K562 (cell line): ENCODE measurements at regions not wholly inside any gene's neighbourhood (a gene's known extent, or its start where the extent isn't known, plus 50 kb on each side); places are given as distances from the start of the nearest gene placed in this dataset.

Source experiments
- ATAC-seq: fragments of 200-7000 bp; cut with Tn5 transposase; 3 replicates; pipeline ENCODE4 v1.9.1; 2020; ENCODE audit warnings: moderate library complexity
- BruUV-seq: library from RNA; stranded (reverse); fragments of 400-500 nt; replicated peaks from 2 replicates; lab custom pipeline; 2021; lab: Mats Ljungman, UMichigan
- CTCF ChIA-PET: fragments of 300-600 bp; formaldehyde crosslinking; extraction: SDS; loops from one replicate; lab custom pipeline; 2021; ENCODE audit warnings: low intra/inter-chr PET ratio; lab: Yijun Ruan, JAX
- POLR2A ChIA-PET: fragments of 300-600, 350-650 bp; sonication (Branson Sonifier 250); formaldehyde crosslinking; extraction: SDS; loops from one replicate; lab custom pipeline; 2021; ENCODE audit warnings: antibody characterized with exemption, inconsistent platforms; lab: Yijun Ruan, JAX
- DNase-seq, 4 experiments: peaks; one replicate each; pipeline versions ENCODE4 v3.0.0 to v3.0.0-alpha.2; 2011 to 2018; ENCODE audit warnings: low spot score in 3 of 4, mixed read lengths in 3 of 4; ENCODE audit errors: extremely low read depth in 1 of 4
- FAIRE-seq: peaks from 2 replicates; lab custom pipeline; 2011; peaks lifted over from hg19 to GRCh38; lab: Jason Lieb, UNC
- H2AFZ ChIP-seq: 2 replicates; pipeline ENCODE4 v1.6.0; 2011; ENCODE audit warnings: low read depth, low read length, control low read depth, inconsistent platforms
- H3K27ac ChIP-seq: fragments of 200-600 bp; 3 replicates; pipeline ENCODE4 v1.8.0; 2011; ENCODE audit warnings: low read depth, mild to moderate bottlenecking, control low read depth, inconsistent platforms, low read length, moderate library complexity, mixed read lengths; ENCODE audit errors: extremely low read depth
- H3K27me3 ChIP-seq, 2 experiments: fragments of 300-600 bp in 1 of 2; 2 replicates in 1 of 2; 3 replicates in 1 of 2; pipeline versions ENCODE4 v1.6.0 to v1.8.0; 2011; ENCODE audit warnings: inconsistent platforms in 2 of 2, low read length in 2 of 2, mild to moderate bottlenecking in 1 of 2, mixed read lengths in 1 of 2, moderate library complexity in 1 of 2; ENCODE audit not compliant: control insufficient read depth in 2 of 2, insufficient read depth in 2 of 2
- H3K36me3 ChIP-seq: fragments of 300-600 bp; 3 replicates; pipeline ENCODE4 v1.8.0; 2011; ENCODE audit warnings: mild to moderate bottlenecking, low read length, inconsistent platforms; ENCODE audit not compliant: control insufficient read depth, insufficient read depth
- H3K4me1 ChIP-seq, 2 experiments: fragments of 200-600 bp in 1 of 2; replicated peaks in 1 of 2; 2 replicates in 1 of 2; 3 replicates in 1 of 2; pipeline versions ENCODE4 v1.5.1 to v1.8.0; 2011; ENCODE audit warnings: inconsistent platforms in 2 of 2, low read length in 2 of 2, mild to moderate bottlenecking in 1 of 2, mixed read lengths in 1 of 2, moderate library complexity in 1 of 2; ENCODE audit not compliant: control insufficient read depth in 2 of 2, insufficient read depth in 2 of 2
- H3K4me2 ChIP-seq: 2 replicates; pipeline ENCODE4 v1.6.1; 2011; ENCODE audit warnings: low read length, control low read depth, inconsistent platforms, mixed read lengths; ENCODE audit not compliant: insufficient read depth
- H3K4me3 ChIP-seq: fragments of 200-600 bp; sonication (generic), shearing (Covaris generic); 2 replicates; pipeline ENCODE4 v1.5.1; 2016; ENCODE audit warnings: control low read depth, inconsistent platforms
- H3K79me2 ChIP-seq: fragments of 200-600 bp; 3 replicates; pipeline ENCODE4 v1.8.0; 2011; ENCODE audit warnings: low read length, inconsistent platforms; ENCODE audit not compliant: control insufficient read depth, insufficient read depth
- H3K9ac ChIP-seq, 2 experiments: 2 replicates each; pipeline versions ENCODE4 v1.6.0 to v1.6.1; 2011; ENCODE audit warnings: low read depth in 2 of 2, low read length in 2 of 2, control low read depth in 1 of 2, inconsistent platforms in 1 of 2, mild to moderate bottlenecking in 1 of 2, mixed read lengths in 1 of 2; ENCODE audit not compliant: insufficient read depth in 1 of 2
- H3K9me1 ChIP-seq: one replicate; pipeline ENCODE4 v1.6.0; 2011; ENCODE audit warnings: inconsistent platforms, mild to moderate bottlenecking, low read length, moderate library complexity; ENCODE audit not compliant: control insufficient read depth, insufficient read depth
- H3K9me3 ChIP-seq: replicated peaks from 2 replicates; pipeline ENCODE4 v1.5.1; 2011; ENCODE audit warnings: low read depth, low read length, inconsistent platforms; ENCODE audit not compliant: control insufficient read depth, insufficient read depth
- H4K20me1 ChIP-seq: replicated peaks from 2 replicates; pipeline ENCODE4 v1.6.1; 2011; ENCODE audit warnings: low read length, inconsistent platforms, mixed read lengths; ENCODE audit not compliant: control insufficient read depth, insufficient read depth
- BACH1 ChIP-seq: fragments of 200-800 bp; sonication (Bioruptor generic); IDR thresholded peaks from 2 replicates; pipeline ENCODE4 v1.6.1; 2016; ENCODE audit warnings: missing genetic modification characterization, missing compliant biosample characterization
- BCLAF1 ChIP-seq, 2 experiments: fragments of 450-650 bp in 1 of 2; IDR thresholded peaks; 2 replicates each; pipeline ENCODE4 v1.6.1; 2011 to 2017; ENCODE audit warnings: low read depth in 2 of 2, antibody characterized with exemption in 1 of 2, borderline replicate concordance in 1 of 2, low read length in 1 of 2, mild to moderate bottlenecking in 1 of 2, mixed read lengths in 1 of 2; ENCODE audit not compliant: control insufficient read depth in 1 of 2
- C11orf30 ChIP-seq: fragments of 450-650 bp; IDR thresholded peaks from 2 replicates; pipeline ENCODE4 v1.6.1; 2016; ENCODE audit warnings: low read depth, mild to moderate bottlenecking
- CEBPG ChIP-seq, 3 experiments: fragments of 200-800 bp in 1 of 3; sonication (Bioruptor generic) in 1 of 3; sonication (generic) in 1 of 3; formaldehyde crosslinking in 1 of 3; IDR thresholded peaks in 2 of 3; conservative IDR thresholded peaks in 1 of 3; 2 replicates each; pipeline versions ENCODE4 v1.6.1 to v1.8.0; 2016 to 2022; ENCODE audit warnings: missing compliant biosample characterization in 2 of 3, missing genetic modification characterization in 2 of 3, mild to moderate bottlenecking in 1 of 3, missing genetic modification reagents in 1 of 3
- CREB3L1 ChIP-seq: fragments of 450-650 bp; IDR thresholded peaks from 2 replicates; pipeline ENCODE4 v1.6.1; 2014; ENCODE audit warnings: low read depth, mild to moderate bottlenecking, moderate library complexity, borderline replicate concordance
- EGR1 ChIP-seq: fragments of 450-650 bp; conservative IDR thresholded peaks from 2 replicates; pipeline ENCODE4 v1.6.1; 2017; ENCODE audit warnings: mild to moderate bottlenecking
- FOSL1 ChIP-seq: fragments of 200-800 bp; sonication (Bioruptor generic); conservative IDR thresholded peaks from 2 replicates; pipeline ENCODE4 v1.6.1; 2016; ENCODE audit warnings: missing genetic modification characterization, missing compliant biosample characterization
- HDAC8 ChIP-seq: fragments of 450-650 bp; IDR thresholded peaks from 2 replicates; pipeline ENCODE4 v1.6.1; 2016; ENCODE audit warnings: mild to moderate bottlenecking, missing genetic modification characterization, moderate library complexity, missing compliant biosample characterization
- MAFK ChIP-seq: IDR thresholded peaks from 2 replicates; pipeline ENCODE4 v1.6.1; 2011; ENCODE audit warnings: low read length, improper control_type of control experiment
- MEF2A ChIP-seq: IDR thresholded peaks from 2 replicates; pipeline ENCODE4 v1.6.1; 2011; ENCODE audit warnings: low read depth, mild to moderate bottlenecking, low read length, moderate library complexity; ENCODE audit not compliant: control insufficient read depth
- NFE2 ChIP-seq: IDR thresholded peaks from 2 replicates; pipeline ENCODE4 v1.6.1; 2014; ENCODE audit warnings: antibody characterized with exemption, low read depth
- NFE2L1 ChIP-seq: fragments of 450-650 bp; IDR thresholded peaks from 2 replicates; pipeline ENCODE4 v1.6.1; 2016; ENCODE audit warnings: missing genetic modification characterization, low read depth, mild to moderate bottlenecking, missing compliant biosample characterization, moderate library complexity, borderline replicate concordance
- SMAD1 ChIP-seq: fragments of 150-350 bp; IDR thresholded peaks from 2 replicates; pipeline ENCODE4 v1.6.1; 2014; ENCODE audit warnings: low read length, low read depth; ENCODE audit not compliant: partially characterized antibody
- TRIM24 ChIP-seq, 2 experiments: fragments of 450-650 bp; IDR thresholded peaks; 2 replicates each; pipeline ENCODE4 v1.6.1; 2016
- ZBTB1 ChIP-seq: sonication (generic); formaldehyde crosslinking; IDR thresholded peaks from 2 replicates; pipeline ENCODE4 v1.8.1; 2023; ENCODE audit warnings: missing genetic modification reagents, low read depth, mild to moderate bottlenecking, borderline replicate concordance
- ZKSCAN8 ChIP-seq: fragments of 200-800 bp; sonication (Bioruptor generic); IDR thresholded peaks from 2 replicates; pipeline ENCODE4 v1.6.1; 2016; ENCODE audit warnings: missing genetic modification characterization, missing compliant biosample characterization
- ZNF316 ChIP-seq: fragments of 450-650 bp; IDR thresholded peaks from 2 replicates; pipeline ENCODE4 v1.6.1; 2016
- ZNF780A ChIP-seq: fragments of 250-450 bp; sonication (Bioruptor Pico); IDR thresholded peaks from 2 replicates; pipeline ENCODE4 v1.5.0; 2021; ENCODE audit warnings: mild to moderate bottlenecking
- WGBS: fragments of 100-300 bp; shearing (Covaris generic); methylation state at CpG from one replicate; pipeline ENCODE4 v1.1.6; 2016; ENCODE audit warnings: low coverage, mixed read lengths; ENCODE audit not compliant: insufficient coverage; ENCODE audit errors: missing lambda C conversion rate; 5-methylcytosine and 5-hydroxymethylcytosine counted together
- in situ Hi-C: fragments of 300-500 bp; cut with MboI; formaldehyde crosslinking; loops from 4 replicates; pipeline ENCODE4 v1.15.0; 2018; ENCODE audit warnings: inconsistent platforms, mixed read lengths
- intact Hi-C: fragments of 100-400 bp; cut with micrococcal nuclease; formaldehyde crosslinking; loops from 2 replicates; pipeline ENCODE4 v1.14.2; 2022

- no peak for TF ChIP-seq EGR1
- TF ChIP-seq HDAC8 (tag) = no peak
- no peak for TF ChIP-seq FOSL1
These were observed 82.8 kb upstream of the RIPOR2 start (continued) for GRCh38 chr6:25018568-25018954.

GRCh38 chr6:25022140-25022553 lies 86.4 kb upstream of the RIPOR2 start:
- FAIRE-seq = no peak
- ChIA-PET CTCF (no interaction called here), POLR2A (no interaction called here)
- Histone ChIP-seq H3K36me3 (no peaks in the 10 kb centered on the region), H3K4me3 (no peak overlapping the region), H3K27me3 (peaks cover 5 to 30% of the 10 kb centered on the region in 2 experiments; a peak in 4 of 5 replicates), H2AFZ (no peak overlapping the region), H3K4me2 (no peak overlapping the region), H3K4me1 (no peaks in the 10 kb centered on the region), H3K9me3 (no peaks in the 10 kb centered on the region), H3K79me2 (no peaks in the 10 kb centered on the region), H3K9me1 (no peaks in the 10 kb centered on the region), H3K27ac (no peak overlapping the region), H4K20me1 (no peaks in the 10 kb centered on the region), H3K9ac (no peak overlapping the region)
- ATAC-seq = no peak; the same call in 2 of the 3 replicates
- 10% methylated on average over 3 of the region's 3 CpGs for WGBS
- BruUV-seq = no TSS peak
- in situ Hi-C loops (no loop called here), intact Hi-C loops (no loop called here)
- no peak for DNase-seq
- no peak for TF ChIP-seq BCLAF1 (IDR thresholded peaks at IDR 0.05; ENCODE audit: borderline replicate concordance in 1 of 2, control insufficient read depth in 1 of 2, low read depth in 2 of 2, low read length in 1 of 2)
- no peak for TF ChIP-seq CREB3L1
- no peak for TF ChIP-seq ZBTB1
- 0 out of 2 replicates have a peak, but pooled peaks have one; percentile 52 for TF ChIP-seq ZKSCAN8
- no peak for TF ChIP-seq ZNF780A (CRISPR knock-in tag)
- peak; percentile 32 to 36; a peak in 1 of 4 replicates for TF ChIP-seq TRIM24 (IDR thresholded peaks at IDR 0.05)
- TF ChIP-seq MEF2A = no peak
- peak; percentile 67; the same call in 1 of the 2 replicates for TF ChIP-seq MAFK
- peak; percentile 77 for TF ChIP-seq NFE2L1 (tag)
- peak; percentile 56; the same call in 1 of the 2 replicates for TF ChIP-seq C11orf30
- no peak for TF ChIP-seq SMAD1
- no peak for TF ChIP-seq CEBPG (CRISPR knock-in tag; IDR thresholded peaks at IDR 0.05)
- TF ChIP-seq CEBPG (tag; conservative IDR thresholded peaks at IDR 0.05 in 1 of 2, IDR thresholded peaks at IDR 0.05 in 1 of 2) = peak; percentile 34 to 39; a peak in 2 of 4 replicates
- peak; percentile 72 for TF ChIP-seq NFE2
- TF ChIP-seq ZNF316 = peak; percentile 84
- TF ChIP-seq BACH1 (tag) = peak; percentile 60; the same call in 1 of the 2 replicates
